Body of pancreas (tissue), 4 donors: ENCODE measurements at regions not wholly inside any gene's neighbourhood (a gene's known extent, or its start where the extent isn't known, plus 50 kb on each side); places are given as distances from the start of the nearest gene placed in this dataset.
"Not testable (repeated sequence)": the region's sequence is repeated elsewhere in the genome, so short reads cannot be mapped to it uniquely, and the experiment has no call there.

Source experiments
- CTCF ChIP-seq, 7 experiments: fragments of 450-650 bp in 4 of 7; fragments of 200-600 bp in 3 of 7; sonication (generic) in 3 of 7; IDR thresholded peaks; one replicate each; pipeline ENCODE4 v1.5.1; 2016 to 2019; ENCODE audit warnings: antibody characterized with exemption in 7 of 7
- POLR2A ChIP-seq, 3 donors: fragments of 450-650 bp; IDR thresholded peaks; one replicate each; pipeline ENCODE4 v1.6.1; 2016; ENCODE audit warnings: antibody characterized with exemption in 3 of 3, mild to moderate bottlenecking in 2 of 3

GRCh38 chr1:120593648-120594047 lies 130.1 kb upstream of the NBPF26 start:
- TF ChIP-seq CTCF, POLR2A (IDR thresholded peaks at IDR 0.05): not testable (repeated sequence)
